ENCODE measurements at regions not wholly inside any gene's neighbourhood (a gene's known extent, or its start where the extent isn't known, plus 50 kb on each side); places are given as distances from the start of the nearest gene placed in this dataset.
"Not testable (repeated sequence)": the region's sequence is repeated elsewhere in the genome, so short reads cannot be mapped to it uniquely, and the experiment has no call there.

- Histone ChIP-seq H3K4me3 (no peak overlapping the region), H3K27ac (no peak overlapping the region)
- TF ChIP-seq, protein P1, sequence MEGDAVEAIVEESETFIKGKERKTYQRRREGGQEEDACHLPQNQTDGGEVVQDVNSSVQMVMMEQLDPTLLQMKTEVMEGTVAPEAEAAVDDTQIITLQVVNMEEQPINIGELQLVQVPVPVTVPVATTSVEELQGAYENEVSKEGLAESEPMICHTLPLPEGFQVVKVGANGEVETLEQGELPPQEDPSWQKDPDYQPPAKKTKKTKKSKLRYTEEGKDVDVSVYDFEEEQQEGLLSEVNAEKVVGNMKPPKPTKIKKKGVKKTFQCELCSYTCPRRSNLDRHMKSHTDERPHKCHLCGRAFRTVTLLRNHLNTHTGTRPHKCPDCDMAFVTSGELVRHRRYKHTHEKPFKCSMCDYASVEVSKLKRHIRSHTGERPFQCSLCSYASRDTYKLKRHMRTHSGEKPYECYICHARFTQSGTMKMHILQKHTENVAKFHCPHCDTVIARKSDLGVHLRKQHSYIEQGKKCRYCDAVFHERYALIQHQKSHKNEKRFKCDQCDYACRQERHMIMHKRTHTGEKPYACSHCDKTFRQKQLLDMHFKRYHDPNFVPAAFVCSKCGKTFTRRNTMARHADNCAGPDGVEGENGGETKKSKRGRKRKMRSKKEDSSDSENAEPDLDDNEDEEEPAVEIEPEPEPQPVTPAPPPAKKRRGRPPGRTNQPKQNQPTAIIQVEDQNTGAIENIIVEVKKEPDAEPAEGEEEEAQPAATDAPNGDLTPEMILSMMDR (IDR thresholded peaks at IDR 0.05) = no peak
- no peak for DNase-seq (ENCODE audit: low spot score)
Observed at GRCh38 chr10:65415318-65415717, 1510.5 kb upstream of the LRRTM3 start.

GRCh38 chr10:65416094-65416493 is 1509.7 kb upstream of the LRRTM3 start:
- Histone ChIP-seq H3K4me3 (no peak overlapping the region), H3K27ac (no peak overlapping the region)
- no peak for DNase-seq (ENCODE audit: low spot score)
- TF ChIP-seq, protein P1 (IDR thresholded peaks at IDR 0.05) = no peak

- DNase-seq (ENCODE audit: low spot score) = no peak
- H3K27ac ChIP-seq = no peak overlapping the region
- TF ChIP-seq, protein P1 (IDR thresholded peaks at IDR 0.05) = no peak
- no peak overlapping the region for H3K4me3 ChIP-seq
Observed at GRCh38 chr10:65419629-65420028, 1506.2 kb upstream of the LRRTM3 start.

DNA sequence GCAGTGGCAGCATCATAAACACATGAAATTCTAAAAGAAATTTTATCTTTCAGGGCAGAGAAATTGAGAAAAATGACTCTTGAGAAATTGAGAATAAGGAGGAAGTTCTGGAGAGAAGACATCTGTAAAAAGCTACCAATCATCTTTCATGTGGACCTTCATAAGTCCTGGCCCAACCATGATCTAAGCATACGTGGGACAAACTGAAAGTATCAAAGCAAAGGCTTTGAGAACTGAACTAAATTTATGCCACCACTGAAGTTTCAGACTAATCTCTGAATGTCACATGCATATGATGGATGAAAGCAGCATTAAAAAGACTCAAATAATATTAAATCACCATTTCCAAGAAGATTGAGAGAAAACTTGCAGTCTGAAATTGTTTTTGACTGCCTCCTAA is 1502.8 kb upstream of the LRRTM3 start:
- TF ChIP-seq, protein P1 (IDR thresholded peaks at IDR 0.05) = no peak
- no peak overlapping the region for H3K4me3 ChIP-seq
- H3K27ac ChIP-seq = no peak overlapping the region
- no peak for DNase-seq (ENCODE audit: low spot score)

GRCh38 chr10:65429381-65429780 is 1496.5 kb upstream of the LRRTM3 start:
- not testable (repeated sequence) for DNase-seq (ENCODE audit: low spot score); H3K27ac ChIP-seq; H3K4me3 ChIP-seq

DNA sequence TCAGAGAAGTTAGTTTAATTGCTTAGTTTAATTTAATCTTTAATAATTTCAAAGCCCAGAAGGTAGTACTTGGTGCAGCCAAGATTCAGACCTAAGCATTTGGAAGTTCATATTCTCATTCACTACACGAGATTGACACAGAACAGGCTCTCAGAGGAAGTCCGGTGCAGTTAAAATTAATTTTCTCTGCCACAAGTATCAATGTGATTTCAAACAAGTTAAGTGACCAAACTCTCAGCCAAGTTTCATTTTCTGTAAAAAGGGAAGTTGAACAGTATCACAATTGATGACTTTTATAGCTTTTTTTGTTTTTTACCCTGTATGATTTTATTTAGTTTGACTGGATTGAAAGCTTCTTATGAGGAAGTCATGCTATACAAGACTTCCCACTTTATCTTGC is 1494.9 kb upstream of the LRRTM3 start:
- TF ChIP-seq, protein P1 (IDR thresholded peaks at IDR 0.05) = no peak
- no peak overlapping the region for H3K4me3 ChIP-seq

DNA sequence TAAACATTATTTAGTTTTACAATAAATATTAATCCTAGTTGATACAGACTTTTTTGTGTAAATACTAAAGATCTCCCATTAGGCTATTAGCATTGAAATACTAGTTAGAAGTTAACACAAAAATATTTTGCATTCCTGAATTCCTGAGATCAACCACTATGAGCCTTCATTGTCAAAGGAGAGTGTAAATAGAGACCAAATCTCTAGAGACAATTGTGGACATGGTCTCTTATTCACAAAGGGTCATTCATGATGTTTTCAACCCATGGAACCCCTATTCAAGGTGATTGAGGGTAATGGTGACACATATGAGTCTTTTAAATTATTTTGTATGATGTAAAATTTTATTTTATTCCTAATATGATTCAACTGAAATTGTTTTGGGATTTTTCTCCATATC is 1454.8 kb upstream of the LRRTM3 start:
- DNase-seq (ENCODE audit: low spot score) = no peak
- Histone ChIP-seq H3K27ac (no peak overlapping the region), H3K4me3 (no peak overlapping the region)
- TF ChIP-seq, protein P1 (IDR thresholded peaks at IDR 0.05) = no peak

More for the DNA sequence above, 1494.9 kb upstream of the LRRTM3 start:
- no peak for DNase-seq (ENCODE audit: low spot score)
- H3K27ac ChIP-seq = no peak overlapping the region

DNA sequence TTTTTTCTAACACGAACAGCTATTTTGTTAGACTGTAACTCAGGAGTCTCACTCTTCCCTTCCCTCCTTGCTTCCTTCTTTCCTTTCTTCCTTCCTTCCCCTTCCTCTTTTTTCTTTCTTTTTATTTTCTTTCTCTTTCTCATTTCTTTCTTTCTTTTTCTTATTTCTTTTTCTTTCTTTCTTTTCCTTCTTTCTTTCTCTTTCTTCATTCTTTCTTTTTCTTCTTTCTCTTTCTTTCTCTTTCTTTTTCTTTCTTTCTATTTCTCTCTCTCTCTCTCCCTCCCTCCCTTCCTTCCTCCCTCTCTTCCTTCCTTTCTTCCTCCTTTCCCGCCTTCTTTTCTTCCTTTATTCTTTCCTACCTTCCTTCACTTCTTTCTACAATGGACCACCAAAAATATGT is 1443.0 kb upstream of the LRRTM3 start:
- no peak for DNase-seq (ENCODE audit: low spot score)
- Histone ChIP-seq H3K4me3 (no peak overlapping the region), H3K27ac (no peak overlapping the region)
- TF ChIP-seq, protein P1 (IDR thresholded peaks at IDR 0.05) = no peak

All from coronary artery (tissue), 2 donors.